22Rv1 (cell line): ENCODE measurements at regions not wholly inside any gene's neighbourhood (a gene's known extent, or its start where the extent isn't known, plus 50 kb on each side); places are given as distances from the start of the nearest gene placed in this dataset.

Experiments
- H3K27ac ChIP-seq: fragments of 450-650 bp; 2 replicates; pipeline ENCODE4 v1.5.1; 2017
- ZFX ChIP-seq: fragments of 450-650 bp; IDR thresholded peaks from 2 replicates; pipeline ENCODE4 v1.6.1; 2017; ENCODE audit warnings: antibody characterized with exemption, borderline replicate concordance
- TF ChIP-seq, protein P1 (sequence below): fragments of 450-650 bp; IDR thresholded peaks from 2 replicates; pipeline ENCODE4 v1.5.1; 2017; ENCODE audit warnings: mild to moderate bottlenecking

DNA sequence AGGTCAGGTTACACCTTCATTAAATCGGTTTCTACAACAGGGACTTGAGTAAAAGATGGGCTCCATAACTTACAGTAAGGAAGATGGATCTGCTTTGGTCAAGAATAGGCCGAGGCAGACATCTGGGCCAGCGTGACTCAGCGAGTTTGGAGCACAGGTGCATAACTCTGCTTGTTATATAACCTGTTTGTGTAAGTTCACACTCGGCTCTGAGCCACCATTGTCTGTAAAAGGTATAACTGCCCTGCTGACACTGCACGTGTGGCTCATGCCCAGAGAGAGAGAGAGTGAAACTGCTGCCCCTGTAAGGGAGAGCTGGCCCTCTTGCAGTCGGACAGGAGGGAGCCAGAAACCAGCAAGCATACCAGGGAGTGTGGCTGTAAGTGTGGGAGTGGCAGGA lies 737.9 kb upstream of the SLC35B3 start:
- TF ChIP-seq ZFX = no peak
- TF ChIP-seq, protein P1, sequence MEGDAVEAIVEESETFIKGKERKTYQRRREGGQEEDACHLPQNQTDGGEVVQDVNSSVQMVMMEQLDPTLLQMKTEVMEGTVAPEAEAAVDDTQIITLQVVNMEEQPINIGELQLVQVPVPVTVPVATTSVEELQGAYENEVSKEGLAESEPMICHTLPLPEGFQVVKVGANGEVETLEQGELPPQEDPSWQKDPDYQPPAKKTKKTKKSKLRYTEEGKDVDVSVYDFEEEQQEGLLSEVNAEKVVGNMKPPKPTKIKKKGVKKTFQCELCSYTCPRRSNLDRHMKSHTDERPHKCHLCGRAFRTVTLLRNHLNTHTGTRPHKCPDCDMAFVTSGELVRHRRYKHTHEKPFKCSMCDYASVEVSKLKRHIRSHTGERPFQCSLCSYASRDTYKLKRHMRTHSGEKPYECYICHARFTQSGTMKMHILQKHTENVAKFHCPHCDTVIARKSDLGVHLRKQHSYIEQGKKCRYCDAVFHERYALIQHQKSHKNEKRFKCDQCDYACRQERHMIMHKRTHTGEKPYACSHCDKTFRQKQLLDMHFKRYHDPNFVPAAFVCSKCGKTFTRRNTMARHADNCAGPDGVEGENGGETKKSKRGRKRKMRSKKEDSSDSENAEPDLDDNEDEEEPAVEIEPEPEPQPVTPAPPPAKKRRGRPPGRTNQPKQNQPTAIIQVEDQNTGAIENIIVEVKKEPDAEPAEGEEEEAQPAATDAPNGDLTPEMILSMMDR = no peak
- no peak overlapping the region for H3K27ac ChIP-seq

DNA sequence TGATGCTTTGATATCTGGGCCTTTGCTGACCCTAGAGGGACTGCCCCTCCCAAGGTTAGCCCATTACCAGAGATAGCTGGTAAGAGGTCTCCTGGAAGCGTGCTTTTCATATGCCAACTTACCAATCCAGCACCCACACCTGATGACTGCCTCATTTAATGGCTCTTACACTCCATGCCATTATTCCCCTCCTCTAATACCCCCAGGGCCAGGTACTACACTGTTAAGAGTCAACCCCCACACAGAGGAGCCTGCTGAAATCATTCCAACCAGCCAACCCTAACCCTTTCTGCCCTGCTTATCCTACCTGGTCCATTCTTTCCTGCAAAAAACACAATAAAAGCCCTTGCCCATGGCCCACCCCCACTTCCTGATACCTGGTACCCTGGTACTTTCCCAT lies 736.8 kb upstream of the SLC35B3 start:
- no peak for TF ChIP-seq ZFX
- TF ChIP-seq, protein P1 = no peak
- no peak overlapping the region for H3K27ac ChIP-seq

DNA sequence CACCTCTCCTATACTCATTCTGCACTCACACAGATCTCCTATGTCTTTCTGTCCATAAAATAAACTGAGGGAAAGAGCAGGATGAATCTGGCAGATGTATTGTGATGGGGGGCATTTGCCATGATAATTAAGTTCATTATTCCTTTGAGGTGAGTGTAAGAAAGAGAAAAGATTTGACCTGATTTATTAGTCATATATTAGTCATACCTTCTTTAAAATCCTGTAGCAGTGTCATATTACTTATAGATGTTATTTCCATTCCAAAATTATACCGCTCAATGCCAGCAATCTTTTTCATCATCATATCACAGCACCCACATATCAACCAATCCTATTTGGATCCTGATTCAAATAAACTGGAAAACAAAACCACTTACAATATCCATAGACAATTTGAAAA lies 733.3 kb upstream of the SLC35B3 start:
- no peak for TF ChIP-seq ZFX
- TF ChIP-seq, protein P1 = no peak

DNA sequence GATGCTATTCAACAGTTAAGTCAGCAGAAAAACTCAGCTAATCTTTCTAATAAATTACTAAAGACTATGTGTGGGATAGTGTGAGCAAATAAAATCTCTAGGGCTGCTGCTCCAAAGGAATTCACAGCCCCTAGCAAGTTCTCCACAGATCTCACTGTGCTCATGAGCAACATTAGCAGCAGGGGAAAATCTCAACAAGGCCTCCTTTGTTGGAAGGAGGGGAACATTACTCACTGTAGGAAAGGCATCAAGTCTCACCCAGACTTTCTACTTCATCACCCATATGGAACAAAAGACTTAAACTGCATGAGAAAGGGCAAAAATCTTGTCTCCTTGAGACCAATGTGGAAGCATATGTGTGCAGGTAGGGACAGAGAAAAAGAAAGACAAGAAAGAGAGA lies 726.4 kb upstream of the SLC35B3 start:
- H3K27ac ChIP-seq = no peak overlapping the region
- TF ChIP-seq ZFX = no peak
- TF ChIP-seq, protein P1 = no peak

More for the DNA sequence above, 733.3 kb upstream of the SLC35B3 start:
- H3K27ac ChIP-seq = no peak overlapping the region

DNA sequence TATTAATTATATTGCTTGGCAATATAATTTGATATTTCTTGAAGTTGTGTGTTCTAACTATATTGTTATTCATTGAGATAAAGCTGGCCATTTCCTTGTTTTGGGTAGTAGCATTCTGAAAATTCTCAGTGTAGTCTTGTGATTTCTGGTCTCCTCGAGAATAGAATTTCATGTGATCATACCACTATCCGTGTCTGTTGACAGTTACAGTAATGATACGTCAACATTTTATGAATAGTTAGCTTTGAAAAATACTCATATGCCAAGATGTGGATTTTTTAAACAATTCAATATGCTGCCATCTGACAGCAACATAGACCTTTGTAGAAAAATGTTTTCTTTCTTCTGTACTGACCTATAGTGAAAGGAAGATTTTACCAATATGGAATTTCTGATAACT lies 723.7 kb upstream of the SLC35B3 start:
- TF ChIP-seq ZFX = no peak
- TF ChIP-seq, protein P1 = no peak

DNA sequence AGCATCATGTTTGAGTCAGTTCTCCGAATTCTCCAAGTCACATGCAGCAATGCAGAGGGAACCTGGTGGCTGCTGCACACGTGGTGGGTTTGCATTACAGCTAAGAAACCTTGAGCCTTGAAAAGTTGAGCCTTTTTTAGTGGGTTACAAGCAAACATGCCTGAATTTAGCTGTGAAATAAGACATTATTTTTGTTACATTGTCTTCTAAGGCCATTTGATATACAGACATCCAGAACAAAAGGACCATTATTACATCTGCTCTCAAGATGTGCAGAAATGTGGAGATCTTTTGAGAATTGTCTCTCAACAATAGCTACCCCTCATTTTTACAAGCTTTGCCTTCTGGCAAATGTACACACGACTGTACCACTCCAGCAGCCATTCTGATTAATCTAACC lies 720.5 kb upstream of the SLC35B3 start:
- H3K27ac ChIP-seq = no peak overlapping the region
- TF ChIP-seq ZFX = no peak
- TF ChIP-seq, protein P1 = no peak

More for the DNA sequence above, 723.7 kb upstream of the SLC35B3 start:
- H3K27ac ChIP-seq = no peak overlapping the region

DNA sequence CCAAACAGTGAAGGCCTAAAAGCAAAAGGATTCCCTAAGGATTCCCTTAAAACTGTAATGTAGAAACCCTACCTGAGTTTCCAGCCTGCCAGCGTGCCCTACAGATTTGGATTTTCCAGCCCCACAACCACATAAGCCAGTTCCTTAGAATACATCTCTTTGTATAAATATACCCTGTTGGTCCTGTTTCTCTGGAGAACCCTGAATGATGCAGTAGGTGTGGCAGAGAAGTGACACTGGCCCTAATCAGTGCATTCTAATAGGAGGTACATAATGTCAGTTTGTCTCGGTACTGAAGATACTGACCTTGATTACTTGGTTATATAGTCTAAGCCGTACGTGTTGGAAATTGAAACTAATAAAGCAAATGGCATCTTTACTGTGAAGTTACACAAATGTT lies 707.8 kb upstream of the SLC35B3 start:
- TF ChIP-seq ZFX = no peak
- TF ChIP-seq, protein P1 = no peak

More for the DNA sequence above, 707.8 kb upstream of the SLC35B3 start:
- H3K27ac ChIP-seq = no peak overlapping the region
